ENCODE measurements at regions not wholly inside any gene's neighbourhood (a gene's known extent, or its start where the extent isn't known, plus 50 kb on each side); places are given as distances from the start of the nearest gene placed in this dataset.

- no peak for TF ChIP-seq CTCF (IDR thresholded peaks at IDR 0.05)
- no peak for ATAC-seq
- 91 to 97% (median 95%) methylated on average over 2 of the region's 2 CpGs for WGBS, 3 donors
These were observed 249.9 kb downstream of the CDK5RAP2 start for GRCh38 chr9:120330031-120330430.

GRCh38 chr9:120327322-120327721 lies 252.6 kb downstream of the CDK5RAP2 start:
- WGBS, 3 donors = 90 to 94% (median 93%) methylated on average over 3 of the region's 3 CpGs
- Histone ChIP-seq H3K27me3 (ENCODE audit: insufficient read depth in 3 of 3, low read length in 2 of 3) (no peaks in the 10 kb centered on the region), H3K27ac (no peak overlapping the region), H3K9me3 (no peaks in the 10 kb centered on the region), H3K4me3 (no peak overlapping the region), H3K36me3 (ENCODE audit: insufficient read depth in 1 of 2, low read depth in 1 of 2) (no peaks in the 10 kb centered on the region), H3K4me1 (no peaks in the 10 kb centered on the region)
- ATAC-seq (no peak), DNase-seq (no peak)
- intact Hi-C loops (cut with DNase I) = no loop called here
- no peak for TF ChIP-seq CTCF (IDR thresholded peaks at IDR 0.05)

More at GRCh38 chr9:120330031-120330430, 249.9 kb downstream of the CDK5RAP2 start:
- H3K27ac ChIP-seq = no peak overlapping the region
- no peaks in the 10 kb centered on the region for H3K4me1 ChIP-seq
- no peaks in the 10 kb centered on the region for H3K27me3 ChIP-seq (ENCODE audit: insufficient read depth in 3 of 3, low read length in 2 of 3)
- no peaks in the 10 kb centered on the region for H3K9me3 ChIP-seq
- H3K36me3 ChIP-seq (ENCODE audit: insufficient read depth in 1 of 2, low read depth in 1 of 2) = no peaks in the 10 kb centered on the region
- DNase-seq = no peak
- H3K4me3 ChIP-seq = no peak overlapping the region
- intact Hi-C loops (cut with DNase I) = no loop called here

- intact Hi-C loops (cut with DNase I) = no loop called here
- ATAC-seq (no peak), DNase-seq (no peak)
- Histone ChIP-seq H3K36me3 (ENCODE audit: insufficient read depth in 1 of 2, low read depth in 1 of 2) (no peaks in the 10 kb centered on the region), H3K4me3 (no peak overlapping the region), H3K4me1 (no peaks in the 10 kb centered on the region), H3K27me3 (ENCODE audit: insufficient read depth in 3 of 3, low read length in 2 of 3) (no peaks in the 10 kb centered on the region), H3K27ac (no peak overlapping the region), H3K9me3 (no peaks in the 10 kb centered on the region)
- WGBS, 3 donors = 60 to 72% (median 66%) methylated on average over 4 of the region's 4 CpGs
- no peak for TF ChIP-seq CTCF (IDR thresholded peaks at IDR 0.05)
These were observed 253.8 kb downstream of the CDK5RAP2 start for GRCh38 chr9:120326049-120326693.

- ATAC-seq = no peak
- DNase-seq = no peak
- no peak overlapping the region for H3K27ac ChIP-seq
- intact Hi-C loops (cut with DNase I) = no loop called here
- TF ChIP-seq CTCF (IDR thresholded peaks at IDR 0.05) = no peak
- H3K36me3 ChIP-seq (ENCODE audit: insufficient read depth in 1 of 2, low read depth in 1 of 2) = no peaks in the 10 kb centered on the region
- H3K27me3 ChIP-seq (ENCODE audit: insufficient read depth in 3 of 3, low read length in 2 of 3) = no peaks in the 10 kb centered on the region
- no peak overlapping the region for H3K4me3 ChIP-seq
- WGBS, 3 donors = 41 to 57% (median 49%) methylated on average over 5 of the region's 5 CpGs
- H3K9me3 ChIP-seq = no peaks in the 10 kb centered on the region
- H3K4me1 ChIP-seq = no peaks in the 10 kb centered on the region
These were observed 254.8 kb downstream of the CDK5RAP2 start for GRCh38 chr9:120324996-120325642.

Measured in psoas muscle (tissue), 7 donors.